SK-N-SH (cell line): ENCODE measurements at regions not wholly inside any gene's neighbourhood (a gene's known extent, or its start where the extent isn't known, plus 50 kb on each side); places are given as distances from the start of the nearest gene placed in this dataset.

Experiments
- CTCF ChIA-PET: fragments of 300-600, 350-600 bp; formaldehyde crosslinking; extraction: SDS; loops from one replicate; lab custom pipeline; 2021; lab: Yijun Ruan, JAX
- POLR2A ChIA-PET: fragments of 350-600 bp; sonication (Branson Sonifier 250); formaldehyde crosslinking; extraction: SDS; loops from one replicate; lab custom pipeline; 2020; ENCODE audit warnings: antibody characterized with exemption, inconsistent platforms; lab: Yijun Ruan, JAX
- DNase-seq: peaks from one replicate; pipeline ENCODE4 v3.0.0; 2012
- H2AFZ ChIP-seq: fragments of 200-600 bp; sonication (generic); 2 replicates; pipeline ENCODE4 v1.8.1; 2016; ENCODE audit warnings: antibody characterized with exemption, mild to moderate bottlenecking, low read depth
- H3F3A ChIP-seq: fragments of 200-600 bp; sonication (generic); replicated peaks from 2 replicates; pipeline ENCODE3; 2016; ENCODE audit warnings: antibody characterized with exemption, mild to moderate bottlenecking; ENCODE audit not compliant: insufficient read depth
- H3K27ac ChIP-seq, 2 experiments: fragments of 200-500 bp in 1 of 2; fragments of 200-600 bp in 1 of 2; sonication (Bioruptor generic) in 1 of 2; sonication (generic), shearing (Covaris generic) in 1 of 2; 2 replicates each; pipeline versions ENCODE4 v1.5.1 to v1.6.1; 2014 to 2016; ENCODE audit warnings: low read depth in 2 of 2, inconsistent platforms in 1 of 2, low read length in 1 of 2, mild to moderate bottlenecking in 1 of 2, mixed read lengths in 1 of 2
- H3K27me3 ChIP-seq: fragments of 200-600 bp; sonication (generic), shearing (Covaris generic); 2 replicates; pipeline ENCODE4 v1.6.1; 2016; ENCODE audit warnings: mixed run types; ENCODE audit not compliant: insufficient read depth
- H3K36me3 ChIP-seq, 2 experiments: fragments of 200-500 bp in 1 of 2; fragments of 200-600 bp in 1 of 2; sonication (Bioruptor generic) in 1 of 2; sonication (generic) in 1 of 2; replicated peaks in 1 of 2; 2 replicates each; pipeline versions ENCODE3 to v1.5.1; 2014 to 2016; ENCODE audit warnings: low read length in 1 of 2, mild to moderate bottlenecking in 1 of 2; ENCODE audit not compliant: insufficient read depth in 2 of 2, control insufficient read depth in 1 of 2
- H3K4me1 ChIP-seq, 2 experiments: fragments of 200-500 bp in 1 of 2; fragments of 200-600 bp in 1 of 2; sonication (Bioruptor generic) in 1 of 2; sonication (generic), shearing (Covaris generic) in 1 of 2; 2 replicates each; pipeline versions ENCODE4 v1.5.1 to v1.6.1; 2014 to 2016; ENCODE audit warnings: low read depth in 1 of 2, low read length in 1 of 2, mixed run types in 1 of 2; ENCODE audit not compliant: insufficient read depth in 2 of 2, control insufficient read depth in 1 of 2
- H3K4me2 ChIP-seq: fragments of 200-600 bp; sonication (generic), shearing (Covaris generic); 2 replicates; pipeline ENCODE4 v1.6.1; 2017; ENCODE audit warnings: mixed run types
- H3K4me3 ChIP-seq, 2 experiments: fragments of 200-500 bp in 1 of 2; fragments of 200-600 bp in 1 of 2; sonication (Bioruptor generic) in 1 of 2; sonication (generic), shearing (Covaris generic) in 1 of 2; 2 replicates each; pipeline versions ENCODE4 v1.5.1 to v1.8.1; 2014 to 2016; ENCODE audit warnings: low read depth in 2 of 2, inconsistent platforms in 1 of 2, low read length in 1 of 2, mild to moderate bottlenecking in 1 of 2, mixed read lengths in 1 of 2, moderate library complexity in 1 of 2
- H3K79me2 ChIP-seq: fragments of 200-600 bp; sonication (generic); 2 replicates; pipeline ENCODE4 v1.8.1; 2017; ENCODE audit warnings: mild to moderate bottlenecking; ENCODE audit not compliant: insufficient read depth
- H3K9ac ChIP-seq: fragments of 200-600 bp; sonication (generic); 2 replicates; pipeline ENCODE4 v1.6.1; 2017; ENCODE audit warnings: mixed run types
- H3K9me2 ChIP-seq: fragments of 200-600 bp; sonication (generic); 2 replicates; pipeline ENCODE4 v1.6.1; 2017; ENCODE audit warnings: mixed run types
- H3K9me3 ChIP-seq: fragments of 200-600 bp; sonication (generic); 2 replicates; pipeline ENCODE4 v1.6.1; 2017; ENCODE audit warnings: mixed run types, mild to moderate bottlenecking, moderate library complexity
- H4K20me1 ChIP-seq: fragments of 200-600 bp; sonication (generic); 2 replicates; pipeline ENCODE4 v1.6.1; 2017; ENCODE audit warnings: mild to moderate bottlenecking, mixed run types; ENCODE audit not compliant: insufficient read depth
- CHD2 ChIP-seq: fragments of 150-350 bp; IDR thresholded peaks from 2 replicates; pipeline ENCODE4 v1.6.1; 2018; ENCODE audit warnings: low read length; ENCODE audit not compliant: partially characterized antibody
- EP300 ChIP-seq, 2 experiments: IDR thresholded peaks; 2 replicates each; pipeline versions ENCODE4 v1.4.0 to v1.6.1; 2012; ENCODE audit warnings: borderline replicate concordance in 1 of 2, low read depth in 1 of 2, low read length in 1 of 2
- FOSL2 ChIP-seq: IDR thresholded peaks from 2 replicates; pipeline ENCODE4 v1.4.0; 2012; ENCODE audit warnings: low read depth, mild to moderate bottlenecking, moderate library complexity, borderline replicate concordance
- FOXJ3 ChIP-seq: sonication (generic); formaldehyde crosslinking; IDR thresholded peaks from 2 replicates; pipeline ENCODE4 v1.5.1; 2020; ENCODE audit warnings: mild to moderate bottlenecking, missing genetic modification reagents
- FOXM1 ChIP-seq: IDR thresholded peaks from 2 replicates; pipeline ENCODE4 v1.4.0; 2012; ENCODE audit warnings: low read depth, mild to moderate bottlenecking
- GABPA ChIP-seq: IDR thresholded peaks from 2 replicates; pipeline ENCODE4 v1.4.0; 2012; ENCODE audit warnings: low read depth, mild to moderate bottlenecking
- GATA2 ChIP-seq: sonication (generic); formaldehyde crosslinking; IDR thresholded peaks from 2 replicates; pipeline ENCODE4 v1.5.0; 2020; ENCODE audit warnings: mild to moderate bottlenecking, missing genetic modification reagents
- MEF2A ChIP-seq: IDR thresholded peaks from 2 replicates; pipeline ENCODE4 v1.4.0; 2012; ENCODE audit warnings: low read depth, borderline replicate concordance
- MXI1 ChIP-seq: IDR thresholded peaks from 2 replicates; pipeline ENCODE4 v1.6.1; 2012; ENCODE audit warnings: mild to moderate bottlenecking, low read depth, low read length, improper control_type of control experiment
- NFIC ChIP-seq: IDR thresholded peaks from 2 replicates; pipeline ENCODE4 v1.4.0; 2012; ENCODE audit warnings: borderline replicate concordance
- RCOR1 ChIP-seq: fragments of 150-350 bp; IDR thresholded peaks from 2 replicates; pipeline ENCODE4 v1.6.1; 2017; ENCODE audit warnings: antibody characterized with exemption, low read length
- SIN3A ChIP-seq: IDR thresholded peaks from 2 replicates; pipeline ENCODE4 v1.6.1; 2012; ENCODE audit warnings: low read depth, mild to moderate bottlenecking, low read length, moderate library complexity, borderline replicate concordance
- WGBS: methylation state at CpG from one replicate; pipeline ENCODE4 v1.1.6; 2017; ENCODE audit warnings: low lambda C conversion rate; 5-methylcytosine and 5-hydroxymethylcytosine counted together
- TF ChIP-seq, protein P1 (sequence below): IDR thresholded peaks from 2 replicates; pipeline ENCODE4 v1.4.0; 2012; ENCODE audit warnings: low read depth, borderline replicate concordance
- TF ChIP-seq, protein P2 (sequence below): fragments of 150-350 bp; IDR thresholded peaks from 2 replicates; pipeline ENCODE4 v1.6.1; 2016; ENCODE audit warnings: mild to moderate bottlenecking, low read depth, low read length

DNA sequence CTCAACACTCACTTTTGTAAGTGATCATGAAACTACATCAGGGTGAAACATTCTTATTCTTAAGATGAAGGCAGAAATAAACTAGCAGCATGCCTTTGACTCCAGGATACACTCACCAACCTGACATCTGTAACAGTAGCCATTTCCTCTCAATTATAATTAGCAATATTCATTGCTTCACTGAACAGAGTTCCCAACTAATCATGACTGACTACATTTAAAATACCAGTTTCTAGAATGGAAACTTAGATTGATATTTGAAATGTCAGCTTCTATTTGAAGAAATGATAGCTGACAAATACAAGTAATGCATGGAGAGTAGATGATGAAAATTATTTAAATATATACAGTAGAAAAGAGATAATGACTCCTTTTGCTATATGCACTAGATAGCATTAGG lies 1023.8 kb downstream of the MRPL39 start:
- no peak overlapping the region for H3K9ac ChIP-seq
- no peaks in the 10 kb centered on the region for H3K27me3 ChIP-seq
- no peaks in the 10 kb centered on the region for H3K79me2 ChIP-seq
- no peaks in the 10 kb centered on the region for H4K20me1 ChIP-seq
- H3K4me2 ChIP-seq = no peak overlapping the region
- ChIA-PET POLR2A (no interaction called here), CTCF (no interaction called here)
- TF ChIP-seq GABPA = no peak
- TF ChIP-seq CHD2 = no peak
- no peak for TF ChIP-seq EP300 (IDR thresholded peaks at IDR 0.05; ENCODE audit: borderline replicate concordance in 1 of 2, low read depth in 1 of 2, low read length in 1 of 2)
- no peak overlapping the region for H3K27ac ChIP-seq
- H2AFZ ChIP-seq = no peak overlapping the region
- no peaks in the 10 kb centered on the region for H3K4me1 ChIP-seq
- no peaks in the 10 kb centered on the region for H3K36me3 ChIP-seq
- no peaks in the 10 kb centered on the region for H3K9me2 ChIP-seq
- no peak overlapping the region for H3K4me3 ChIP-seq
- no peaks in the 10 kb centered on the region for H3F3A ChIP-seq
- DNase-seq = no peak
- H3K9me3 ChIP-seq = no peaks in the 10 kb centered on the region

DNA sequence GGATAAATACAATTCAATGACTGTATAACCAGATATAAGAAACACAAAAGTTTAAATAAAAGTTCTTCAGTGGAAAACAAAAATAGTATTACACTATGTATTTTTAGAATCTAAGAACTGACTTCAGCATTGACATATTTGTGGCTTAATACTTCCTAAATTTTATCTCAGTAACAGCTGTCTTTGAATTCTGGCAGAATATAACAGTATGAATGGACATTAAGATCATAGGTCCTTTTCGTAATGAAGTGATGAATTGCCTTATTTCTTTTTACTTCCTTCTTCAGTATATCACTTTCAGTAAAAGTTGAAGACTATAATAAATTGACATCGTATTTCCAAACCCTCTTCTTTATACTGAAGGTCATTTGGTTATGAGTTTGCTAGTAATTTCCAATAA lies 1030.0 kb downstream of the MRPL39 start:
- no peaks in the 10 kb centered on the region; the same call in 1 of the 2 replicates for H3K9me3 ChIP-seq
- CTCF ChIA-PET = no interaction called here
- H3K4me2 ChIP-seq = no peak overlapping the region
- H3K4me1 ChIP-seq = no peaks in the 10 kb centered on the region
- no peaks in the 10 kb centered on the region for H3K27me3 ChIP-seq
- POLR2A ChIA-PET = no interaction called here
- H3F3A ChIP-seq = no peaks in the 10 kb centered on the region
- H4K20me1 ChIP-seq = no peaks in the 10 kb centered on the region
- H3K79me2 ChIP-seq = no peaks in the 10 kb centered on the region
- 55% methylated on average over 2 of the region's 2 CpGs for WGBS
- no peaks in the 10 kb centered on the region for H3K36me3 ChIP-seq
- H3K9ac ChIP-seq = no peak overlapping the region
- no peak overlapping the region; the same call in 1 of the 2 replicates for H2AFZ ChIP-seq
- H3K4me3 ChIP-seq = no peak overlapping the region
- H3K9me2 ChIP-seq = no peaks in the 10 kb centered on the region
- TF ChIP-seq CHD2 = no peak
- TF ChIP-seq FOXM1 = no peak
- TF ChIP-seq, protein P1, sequence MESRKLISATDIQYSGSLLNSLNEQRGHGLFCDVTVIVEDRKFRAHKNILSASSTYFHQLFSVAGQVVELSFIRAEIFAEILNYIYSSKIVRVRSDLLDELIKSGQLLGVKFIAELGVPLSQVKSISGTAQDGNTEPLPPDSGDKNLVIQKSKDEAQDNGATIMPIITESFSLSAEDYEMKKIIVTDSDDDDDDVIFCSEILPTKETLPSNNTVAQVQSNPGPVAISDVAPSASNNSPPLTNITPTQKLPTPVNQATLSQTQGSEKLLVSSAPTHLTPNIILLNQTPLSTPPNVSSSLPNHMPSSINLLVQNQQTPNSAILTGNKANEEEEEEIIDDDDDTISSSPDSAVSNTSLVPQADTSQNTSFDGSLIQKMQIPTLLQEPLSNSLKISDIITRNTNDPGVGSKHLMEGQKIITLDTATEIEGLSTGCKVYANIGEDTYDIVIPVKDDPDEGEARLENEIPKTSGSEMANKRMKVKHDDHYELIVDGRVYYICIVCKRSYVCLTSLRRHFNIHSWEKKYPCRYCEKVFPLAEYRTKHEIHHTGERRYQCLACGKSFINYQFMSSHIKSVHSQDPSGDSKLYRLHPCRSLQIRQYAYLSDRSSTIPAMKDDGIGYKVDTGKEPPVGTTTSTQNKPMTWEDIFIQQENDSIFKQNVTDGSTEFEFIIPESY = no peak
- no peak for TF ChIP-seq SIN3A
- TF ChIP-seq, protein P2, sequence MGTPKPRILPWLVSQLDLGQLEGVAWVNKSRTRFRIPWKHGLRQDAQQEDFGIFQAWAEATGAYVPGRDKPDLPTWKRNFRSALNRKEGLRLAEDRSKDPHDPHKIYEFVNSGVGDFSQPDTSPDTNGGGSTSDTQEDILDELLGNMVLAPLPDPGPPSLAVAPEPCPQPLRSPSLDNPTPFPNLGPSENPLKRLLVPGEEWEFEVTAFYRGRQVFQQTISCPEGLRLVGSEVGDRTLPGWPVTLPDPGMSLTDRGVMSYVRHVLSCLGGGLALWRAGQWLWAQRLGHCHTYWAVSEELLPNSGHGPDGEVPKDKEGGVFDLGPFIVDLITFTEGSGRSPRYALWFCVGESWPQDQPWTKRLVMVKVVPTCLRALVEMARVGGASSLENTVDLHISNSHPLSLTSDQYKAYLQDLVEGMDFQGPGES = no peak
- TF ChIP-seq EP300 (IDR thresholded peaks at IDR 0.05; ENCODE audit: borderline replicate concordance in 1 of 2, low read depth in 1 of 2, low read length in 1 of 2) = no peak
- no peak for TF ChIP-seq FOXJ3
- TF ChIP-seq, all 33 proteins: peak for 0
- no peak for DNase-seq
- H3K27ac ChIP-seq = no peak overlapping the region

DNA sequence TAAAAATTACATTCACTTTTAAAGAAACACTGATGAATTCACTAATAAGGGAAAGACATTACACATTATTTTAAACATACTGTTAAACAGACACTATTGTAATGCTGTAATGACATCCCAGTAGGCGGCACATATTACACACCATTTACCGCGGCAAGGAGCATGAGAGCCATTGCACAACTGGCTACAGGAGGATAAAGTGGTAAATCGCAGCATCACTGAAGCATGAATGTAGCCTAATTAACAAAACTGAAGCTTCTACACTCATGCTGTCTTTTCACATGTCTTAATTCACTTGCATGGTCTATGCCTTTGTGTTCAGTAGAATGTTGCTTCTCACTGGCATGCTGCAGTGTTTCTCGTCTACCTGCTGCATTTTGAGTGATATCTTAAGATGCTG lies 1046.0 kb downstream of the MRPL39 start:
- Histone ChIP-seq H2AFZ (no peak overlapping the region), H3K4me1 (no peaks in the 10 kb centered on the region), H3K27me3 (no peaks in the 10 kb centered on the region), H4K20me1 (no peaks in the 10 kb centered on the region), H3K79me2 (no peaks in the 10 kb centered on the region), H3F3A (no peaks in the 10 kb centered on the region), H3K4me2 (no peak overlapping the region), H3K27ac (no peak overlapping the region), H3K9ac (no peak overlapping the region), H3K9me3 (no peaks in the 10 kb centered on the region), H3K36me3 (no peaks in the 10 kb centered on the region), H3K4me3 (no peak overlapping the region), H3K9me2 (no peaks in the 10 kb centered on the region)
- ChIA-PET POLR2A (no interaction called here), CTCF (no interaction called here)
- no peak for TF ChIP-seq NFIC
- TF ChIP-seq MEF2A = no peak
- TF ChIP-seq MXI1 = no peak
- TF ChIP-seq GATA2 = no peak
- no peak for TF ChIP-seq RCOR1
- TF ChIP-seq FOSL2 = no peak
- TF ChIP-seq, protein P2 = no peak
- WGBS = 81% methylated on average over 5 of the region's 5 CpGs
- no peak for DNase-seq
